OCI-LY3 (cell line): ENCODE measurements at regions not wholly inside any gene's neighbourhood (a gene's known extent, or its start where the extent isn't known, plus 50 kb on each side); places are given as distances from the start of the nearest gene placed in this dataset.

Experiments used
- H2AFZ ChIP-seq: fragments of 200-600, 300-600 bp; shearing (Covaris generic); 2 replicates; pipeline ENCODE4 v1.6.0; 2014; ENCODE audit warnings: antibody characterized with exemption, low read depth, low read length
- H3K27ac ChIP-seq: fragments of 200-600, 300-600 bp; sonication (generic); 2 replicates; pipeline ENCODE4 v1.5.1; 2014; ENCODE audit warnings: mild to moderate bottlenecking, low read length, moderate library complexity, mixed read lengths
- H3K27me3 ChIP-seq: fragments of 200-600, 300-600 bp; sonication (generic); 2 replicates; pipeline ENCODE4 v1.6.1; 2014; ENCODE audit warnings: low read depth, low read length, mixed read lengths
- H3K36me3 ChIP-seq: fragments of 200-600, 300-600 bp; sonication (generic); replicated peaks from 2 replicates; pipeline ENCODE3; 2014; ENCODE audit warnings: low read depth, low read length, mixed read lengths
- H3K4me1 ChIP-seq: fragments of 300-600, 200-600 bp; sonication (generic); 2 replicates; pipeline ENCODE4 v1.6.1; 2014; ENCODE audit warnings: low read length, mixed read lengths
- H3K4me2 ChIP-seq: fragments of 200-600, 300-600 bp; sonication (generic); 2 replicates; pipeline ENCODE4 v1.6.1; 2014; ENCODE audit warnings: low read length, mixed read lengths
- H3K4me3 ChIP-seq: fragments of 300-600, 200-600 bp; sonication (generic); 2 replicates; pipeline ENCODE4 v1.5.1; 2014; ENCODE audit warnings: antibody characterized with exemption, mild to moderate bottlenecking, low read length, moderate library complexity
- H3K79me2 ChIP-seq: fragments of 300-600, 200-600 bp; shearing (Covaris generic); 2 replicates; pipeline ENCODE4 v1.6.1; 2014; ENCODE audit warnings: mild to moderate bottlenecking, low read length, mixed read lengths
- H3K9ac ChIP-seq: fragments of 300-600, 200-600 bp; shearing (Covaris generic); 2 replicates; pipeline ENCODE4 v1.6.0; 2014; ENCODE audit warnings: mild to moderate bottlenecking, low read length, moderate library complexity
- H3K9me3 ChIP-seq: fragments of 200-600, 300-600 bp; shearing (Covaris generic); 2 replicates; pipeline ENCODE4 v1.6.1; 2014; ENCODE audit warnings: low read length, mixed read lengths; ENCODE audit not compliant: insufficient read depth
- H4K20me1 ChIP-seq: fragments of 200-600, 300-600 bp; sonication (generic); 2 replicates; pipeline ENCODE4 v1.6.1; 2016; ENCODE audit warnings: low read length, mixed read lengths; ENCODE audit not compliant: insufficient read depth
- CTCF ChIP-seq: fragments of 200-600, 300-600 bp; sonication (generic); IDR thresholded peaks from 2 replicates; pipeline ENCODE4 v1.5.1; 2014; ENCODE audit warnings: antibody characterized with exemption, low read length, low read depth
- EZH2phosphoT487 ChIP-seq: fragments of 200-600 bp; shearing (Covaris generic); IDR thresholded peaks from 2 replicates; pipeline ENCODE4 v1.6.1; 2018; ENCODE audit warnings: antibody characterized with exemption, mixed run types, low read depth

DNA sequence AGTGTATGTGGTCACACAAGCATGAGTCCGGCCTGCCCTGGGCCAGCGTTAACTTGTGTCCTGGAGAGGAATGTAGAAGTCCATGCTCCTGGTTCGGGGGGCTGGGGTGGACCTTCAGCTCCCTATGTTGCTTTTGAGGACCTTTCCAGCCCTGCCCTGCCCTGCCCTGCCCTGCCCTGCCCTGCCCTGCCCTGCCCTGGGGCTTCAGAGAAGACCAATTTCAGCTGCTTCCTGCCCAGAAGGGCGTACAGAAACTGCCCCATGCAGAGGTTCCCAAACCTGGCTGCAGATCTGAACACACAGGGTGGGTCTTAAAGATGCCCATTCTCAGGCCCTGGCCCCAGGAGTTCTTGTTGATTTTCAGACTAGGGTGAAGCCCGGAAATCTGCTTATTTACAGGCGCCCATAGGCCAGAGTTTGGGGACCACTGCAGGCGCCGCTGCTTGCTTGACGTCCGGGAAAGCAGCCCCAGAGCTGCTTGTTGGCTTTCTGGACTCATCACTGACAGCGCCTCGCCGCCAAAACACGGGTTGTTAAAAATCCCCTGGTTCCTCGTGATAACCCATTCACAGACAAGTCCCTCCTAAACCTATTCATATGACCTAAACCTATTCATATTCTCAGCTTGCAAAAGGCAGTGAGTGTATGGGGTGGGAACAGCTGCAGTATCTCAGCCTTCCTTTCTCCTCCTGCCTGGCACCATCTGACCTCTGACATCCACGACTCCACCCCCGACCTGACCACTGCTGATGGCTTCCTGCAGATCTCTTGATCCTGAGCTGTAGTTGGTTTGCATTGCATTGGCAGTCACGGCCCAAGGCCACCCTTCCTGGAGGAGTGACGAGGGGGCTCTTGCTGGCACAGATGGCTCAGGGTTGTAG is 198.3 kb downstream of the GLI2 start:
- Histone ChIP-seq H3K27me3 (no peaks in the 10 kb centered on the region), H4K20me1 (no peaks in the 10 kb centered on the region), H3K4me3 (no peak overlapping the region), H3K4me2 (no peak overlapping the region), H3K36me3 (no peaks in the 10 kb centered on the region), H2AFZ (no peak overlapping the region), H3K79me2 (no peaks in the 10 kb centered on the region), H3K27ac (no peak overlapping the region), H3K4me1 (no peaks in the 10 kb centered on the region), H3K9me3 (no peaks in the 10 kb centered on the region), H3K9ac (no peak overlapping the region)
- no peak for TF ChIP-seq EZH2phosphoT487
- TF ChIP-seq CTCF = no peak

GRCh38 chr2:120934574-120935338 is 199.1 kb downstream of the GLI2 start:
- Histone ChIP-seq H3K27me3 (no peaks in the 10 kb centered on the region), H3K27ac (no peak overlapping the region), H3K4me2 (no peak overlapping the region), H3K9ac (no peak overlapping the region), H3K4me3 (no peak overlapping the region), H2AFZ (no peak overlapping the region), H3K4me1 (no peaks in the 10 kb centered on the region), H4K20me1 (no peaks in the 10 kb centered on the region), H3K9me3 (no peaks in the 10 kb centered on the region), H3K36me3 (no peaks in the 10 kb centered on the region), H3K79me2 (no peaks in the 10 kb centered on the region)
- no peak for TF ChIP-seq EZH2phosphoT487

DNA sequence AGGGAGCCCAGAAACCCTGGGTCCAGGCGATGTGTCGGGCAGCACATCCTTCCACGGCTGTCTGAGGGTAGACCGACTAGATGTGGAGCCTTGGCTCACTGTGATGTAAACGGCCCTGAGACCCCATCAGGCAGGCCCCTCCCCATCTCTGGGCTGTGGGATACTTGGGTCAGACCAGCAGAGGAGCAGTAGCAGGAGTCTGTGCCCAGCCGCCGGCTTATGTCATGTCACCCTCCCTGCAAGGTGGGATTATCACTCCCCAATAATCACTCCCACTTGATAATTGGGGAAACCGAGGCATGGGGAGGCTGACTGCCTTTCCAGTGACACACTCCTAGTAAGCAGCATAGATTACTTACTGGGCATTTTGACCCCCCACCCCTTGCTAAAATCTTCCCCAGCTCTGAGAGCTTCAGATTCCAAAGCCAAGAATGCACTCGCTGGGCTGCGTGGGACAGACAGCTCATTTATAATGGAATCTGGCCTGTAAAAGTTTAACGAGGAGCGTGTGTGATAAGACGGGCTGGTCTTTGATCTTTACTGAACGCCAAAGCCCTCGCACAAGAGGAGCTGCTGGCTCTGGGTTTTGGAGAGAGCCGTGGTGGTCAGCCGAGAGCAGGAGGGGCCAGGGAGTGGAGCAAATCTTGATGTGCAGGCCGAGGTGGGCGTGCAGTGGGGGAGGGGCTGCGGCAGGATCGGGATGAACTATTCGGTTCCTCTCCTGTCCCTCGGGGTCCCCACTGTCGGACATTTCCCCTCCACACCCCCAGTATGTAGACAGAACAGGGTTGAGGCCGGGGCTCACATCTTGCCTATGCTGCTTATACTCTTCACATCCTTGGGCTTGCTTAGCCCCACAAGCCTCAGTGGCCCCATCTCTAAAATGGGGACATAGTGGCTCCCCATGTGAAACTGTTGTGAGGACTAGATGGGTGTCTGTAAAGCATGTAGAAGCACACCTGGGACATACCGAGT is 200.0 kb downstream of the GLI2 start:
- H3K9me3 ChIP-seq = no peaks in the 10 kb centered on the region
- H3K79me2 ChIP-seq = no peaks in the 10 kb centered on the region
- H3K9ac ChIP-seq = no peak overlapping the region
- no peaks in the 10 kb centered on the region for H3K4me1 ChIP-seq
- no peaks in the 10 kb centered on the region for H3K27me3 ChIP-seq
- H3K36me3 ChIP-seq = no peaks in the 10 kb centered on the region
- no peaks in the 10 kb centered on the region for H4K20me1 ChIP-seq
- H2AFZ ChIP-seq = no peak overlapping the region
- H3K4me2 ChIP-seq = no peak overlapping the region
- no peak for TF ChIP-seq EZH2phosphoT487
- TF ChIP-seq CTCF = no peak
- no peak overlapping the region for H3K4me3 ChIP-seq
- no peak overlapping the region for H3K27ac ChIP-seq

- Histone ChIP-seq H2AFZ (no peak overlapping the region), H4K20me1 (no peaks in the 10 kb centered on the region), H3K27ac (no peak overlapping the region), H3K4me2 (no peak overlapping the region), H3K36me3 (no peaks in the 10 kb centered on the region), H3K27me3 (no peaks in the 10 kb centered on the region), H3K9ac (no peak overlapping the region), H3K4me3 (no peak overlapping the region), H3K4me1 (no peaks in the 10 kb centered on the region), H3K79me2 (no peaks in the 10 kb centered on the region), H3K9me3 (no peaks in the 10 kb centered on the region)
- no peak for TF ChIP-seq EZH2phosphoT487
- TF ChIP-seq CTCF = no peak
Measured at GRCh38 chr2:120936476-120937334, 201.0 kb downstream of the GLI2 start.
